HG03108 (cell line): ENCODE measurements at regions not wholly inside any gene's neighbourhood (a gene's known extent, or its start where the extent isn't known, plus 50 kb on each side); places are given as distances from the start of the nearest gene placed in this dataset.
"Not testable (repeated sequence)": the region's sequence is repeated elsewhere in the genome, so short reads cannot be mapped to it uniquely, and the experiment has no call there.

ENCODE experiments used
- ATAC-seq: cut with Tn5 transposase; IDR thresholded peaks from one replicate; pipeline ENCODE4 v1.9.1; 2021; ENCODE audit warnings: moderate library complexity; ENCODE audit not compliant: unreplicated experiment

- not testable (repeated sequence) for ATAC-seq
Measured at GRCh38 chrX:134045372-134045771, 60.0 kb upstream of the GPC3 start.

GRCh38 chrX:134067107-134067506 is 81.7 kb upstream of the GPC3 start:
- ATAC-seq: not testable (repeated sequence)

GRCh38 chrX:134071899-134072298 is 86.5 kb upstream of the GPC3 start:
- ATAC-seq: not testable (repeated sequence)

- no peak for ATAC-seq
Measured at GRCh38 chrX:134073341-134073740, 87.9 kb upstream of the GPC3 start.

- ATAC-seq: no peak
Measured at GRCh38 chrX:134074151-134074550, 88.8 kb upstream of the GPC3 start.

- no peak for ATAC-seq
Measured at GRCh38 chrX:134075894-134076718, 90.7 kb upstream of the GPC3 start.

GRCh38 chrX:134095366-134095765 is 110.0 kb upstream of the GPC3 start:
- ATAC-seq: no peak

- no peak for ATAC-seq
Measured at GRCh38 chrX:134101636-134102035, 116.2 kb upstream of the GPC3 start.

GRCh38 chrX:134115270-134115669 is 121.7 kb upstream of the CCDC160 start:
- no peak for ATAC-seq

GRCh38 chrX:134137341-134137740 is 99.6 kb upstream of the CCDC160 start:
- no peak for ATAC-seq

- ATAC-seq: no peak
Measured at GRCh38 chrX:134139090-134139489, 97.9 kb upstream of the CCDC160 start.

GRCh38 chrX:134144231-134144630 is 92.8 kb upstream of the CCDC160 start:
- no peak for ATAC-seq

GRCh38 chrX:134146493-134146892 is 90.5 kb upstream of the CCDC160 start:
- ATAC-seq: no peak

- ATAC-seq: no peak
Measured at GRCh38 chrX:134148172-134148692, 88.8 kb upstream of the CCDC160 start.

- ATAC-seq: no peak
Measured at GRCh38 chrX:134158821-134159512, 78.0 kb upstream of the CCDC160 start.

GRCh38 chrX:134161162-134161561 is 75.8 kb upstream of the CCDC160 start:
- peak; percentile 86 for ATAC-seq

GRCh38 chrX:134162032-134162431 is 75.0 kb upstream of the CCDC160 start:
- ATAC-seq: no peak

GRCh38 chrX:134163836-134164235 is 73.1 kb upstream of the CCDC160 start:
- no peak for ATAC-seq

GRCh38 chrX:134167591-134168203 is 69.3 kb upstream of the CCDC160 start:
- no peak for ATAC-seq

- no peak for ATAC-seq
Measured at GRCh38 chrX:134171661-134172587, 65.1 kb upstream of the CCDC160 start.
